Endothelial cell of umbilical vein (primary cell): ENCODE measurements at regions not wholly inside any gene's neighbourhood (a gene's known extent, or its start where the extent isn't known, plus 50 kb on each side); places are given as distances from the start of the nearest gene placed in this dataset.

Experiments
- BruUV-seq: library from RNA; stranded (reverse); fragments of 400-500 nt; replicated peaks from 2 replicates; lab custom pipeline; 2021; lab: Mats Ljungman, UMichigan
- CTCF ChIA-PET: fragments of 300-600, 350-600 bp; sonication (Branson Sonifier 250); formaldehyde crosslinking; loops from one replicate; lab custom pipeline; 2021; ENCODE audit warnings: antibody characterized with exemption, inconsistent platforms; lab: Charles Lee
- POLR2A ChIA-PET: fragments of 300-600, 350-600 bp; sonication (Branson Sonifier 250); formaldehyde crosslinking; loops from one replicate; lab custom pipeline; 2021; ENCODE audit warnings: antibody characterized with exemption, inconsistent platforms; lab: Charles Lee
- DNase-seq: peaks from one replicate; pipeline ENCODE4 v3.0.0-alpha.2; 2011; ENCODE audit warnings: low read depth, low spot score
- FAIRE-seq: peaks from 2 replicates; lab custom pipeline; 2011; peaks lifted over from hg19 to GRCh38; lab: Jason Lieb, UNC
- H2AFZ ChIP-seq: 2 replicates; pipeline ENCODE4 v1.6.0; 2012; ENCODE audit warnings: low read depth, low read length, control low read depth, inconsistent platforms
- H3K27ac ChIP-seq: 2 replicates; pipeline ENCODE4 v1.5.1; 2011; ENCODE audit warnings: low read depth, mild to moderate bottlenecking, control low read depth, low read length, moderate library complexity; ENCODE audit not compliant: insufficient read depth
- H3K27me3 ChIP-seq, 2 experiments: 2 replicates each; pipeline versions ENCODE4 v1.6.0 to v1.6.1; 2011; ENCODE audit warnings: low read length in 2 of 2, mixed read lengths in 1 of 2; ENCODE audit not compliant: control insufficient read depth in 2 of 2, insufficient read depth in 2 of 2
- H3K36me3 ChIP-seq, 2 experiments: 2 replicates in 1 of 2; 3 replicates in 1 of 2; pipeline ENCODE4 v1.5.1; 2011; ENCODE audit warnings: low read length in 2 of 2, mild to moderate bottlenecking in 1 of 2, moderate library complexity in 1 of 2; ENCODE audit not compliant: control insufficient read depth in 2 of 2, insufficient read depth in 2 of 2; ENCODE audit errors: extremely low read depth in 1 of 2
- H3K4me1 ChIP-seq: 3 replicates; pipeline ENCODE4 v1.5.1; 2011; ENCODE audit warnings: mild to moderate bottlenecking, low read length; ENCODE audit not compliant: control insufficient read depth, insufficient read depth; ENCODE audit errors: extremely low read depth
- H3K4me2 ChIP-seq: 2 replicates; pipeline ENCODE4 v1.6.1; 2011; ENCODE audit warnings: low read length, control low read depth, mixed read lengths; ENCODE audit not compliant: insufficient read depth
- H3K4me3 ChIP-seq, 3 experiments: fragments of 200-600 bp in 1 of 3; sonication (generic), shearing (Covaris generic) in 1 of 3; replicated peaks in 1 of 3; 2 replicates each; pipeline ENCODE4 v1.5.1; 2011 to 2016; ENCODE audit warnings: control low read depth in 3 of 3, low read length in 3 of 3, mild to moderate bottlenecking in 2 of 3, inconsistent platforms in 1 of 3, low read depth in 1 of 3, moderate library complexity in 1 of 3; ENCODE audit not compliant: insufficient read depth in 1 of 3
- H3K79me2 ChIP-seq: 2 replicates; pipeline ENCODE4 v1.6.0; 2012; ENCODE audit warnings: low read length, inconsistent platforms; ENCODE audit not compliant: control insufficient read depth, insufficient read depth
- H3K9ac ChIP-seq: replicated peaks from 2 replicates; pipeline ENCODE3; 2011; ENCODE audit warnings: low read length, control low read depth; ENCODE audit not compliant: insufficient read depth; ENCODE audit errors: extremely low read depth
- H3K9me1 ChIP-seq: replicated peaks from 3 replicates; pipeline ENCODE4 v1.6.0; 2011; ENCODE audit warnings: mild to moderate bottlenecking, low read length; ENCODE audit not compliant: control insufficient read depth, insufficient read depth; ENCODE audit errors: extremely low read depth
- H3K9me3 ChIP-seq: replicated peaks from 2 replicates; pipeline ENCODE4 v1.5.1; 2012; ENCODE audit warnings: low read length, inconsistent platforms; ENCODE audit not compliant: control insufficient read depth, insufficient read depth
- H4K20me1 ChIP-seq: replicated peaks from 2 replicates; pipeline ENCODE3; 2011; ENCODE audit warnings: mild to moderate bottlenecking, low read length; ENCODE audit not compliant: control insufficient read depth, insufficient read depth; ENCODE audit errors: extremely low read depth
- EZH2 ChIP-seq: IDR thresholded peaks from 2 replicates; pipeline ENCODE4 v1.6.1; 2012; ENCODE audit warnings: borderline replicate concordance, low read depth, mild to moderate bottlenecking, moderate library complexity, low read length, inconsistent platforms; ENCODE audit not compliant: severe bottlenecking
- FOS ChIP-seq: IDR thresholded peaks from 2 replicates; pipeline ENCODE4 v1.6.1; 2011; ENCODE audit warnings: mild to moderate bottlenecking, low read length, moderate library complexity, borderline replicate concordance; ENCODE audit not compliant: insufficient read depth
- GATA2 ChIP-seq: IDR thresholded peaks from 2 replicates; pipeline ENCODE4 v1.7.0; 2011; ENCODE audit warnings: low read depth, mild to moderate bottlenecking, moderate library complexity, mixed read lengths, low read length; ENCODE audit not compliant: insufficient read length, insufficient read depth
- JUN ChIP-seq: IDR thresholded peaks from 2 replicates; pipeline ENCODE4 v1.6.1; 2011; ENCODE audit warnings: borderline replicate concordance, low read depth; ENCODE audit not compliant: insufficient read length, insufficient read depth
- MYC ChIP-seq: IDR thresholded peaks from one replicate; pipeline ENCODE4 v1.6.1; 2011; ENCODE audit warnings: mild to moderate bottlenecking, low read depth, low read length
- POLR2A ChIP-seq: IDR thresholded peaks from 2 replicates; pipeline ENCODE4 v1.6.1; 2012; ENCODE audit warnings: low read depth, mild to moderate bottlenecking, control low read depth, low read length
- POLR2AphosphoS5 ChIP-seq: IDR thresholded peaks from 2 replicates; pipeline ENCODE4 v1.6.1; 2012; ENCODE audit warnings: low read depth, mild to moderate bottlenecking, control low read depth, low read length, moderate library complexity; ENCODE audit not compliant: insufficient read depth
- dilution Hi-C: fragments of 300-500 bp; cut with MboI; formaldehyde crosslinking; loops from one replicate; pipeline ENCODE4 v1.15.0; 2019; ENCODE audit warnings: low sequenced_read_pairs; ENCODE audit not compliant: extremely low pct_ligation_motif_present
- intact Hi-C: fragments of 100-400 bp; cut with micrococcal nuclease; formaldehyde crosslinking; loops from one replicate; pipeline ENCODE4 v1.10.0; 2022
- TF ChIP-seq, protein P1 (sequence below): IDR thresholded peaks from 2 replicates; pipeline ENCODE4 v1.6.1; 2011; ENCODE audit not compliant: insufficient read depth, insufficient read length
- TF ChIP-seq, protein P2 (sequence below), 2 donors: IDR thresholded peaks; 1 replicate in 1 of 2; 2 replicates in 1 of 2; pipeline ENCODE4 v1.5.1; 2011; ENCODE audit warnings: low read length in 2 of 2, mild to moderate bottlenecking in 2 of 2, moderate library complexity in 2 of 2, control low read depth in 1 of 2, inconsistent platforms in 1 of 2, low read depth in 1 of 2; ENCODE audit not compliant: insufficient read depth in 1 of 2; ENCODE audit errors: extremely low read depth in 1 of 2

DNA sequence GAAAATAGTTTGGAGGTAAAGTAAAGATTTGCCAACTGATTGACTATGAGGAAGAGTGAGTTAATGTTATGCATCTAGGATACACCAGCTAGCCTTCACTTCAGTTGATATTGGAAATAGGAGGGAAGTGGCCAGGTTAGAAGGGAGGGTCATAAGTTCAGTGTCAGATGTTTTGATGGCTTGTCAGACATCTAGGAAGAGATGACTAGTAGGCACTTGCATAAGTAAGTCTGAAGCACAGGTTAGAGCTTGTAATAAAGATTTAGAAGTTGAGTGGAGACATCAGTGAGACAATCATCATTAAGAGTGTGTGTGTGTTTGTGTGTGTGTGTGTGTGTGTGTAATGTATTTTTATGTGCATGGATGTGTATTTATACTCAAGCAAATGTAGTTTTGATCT is 146.1 kb downstream of the OR4C45 start:
- H4K20me1 ChIP-seq = no peaks in the 10 kb centered on the region
- no peaks in the 10 kb centered on the region for H3K9me1 ChIP-seq
- no peak for TF ChIP-seq FOS
- no peak for TF ChIP-seq POLR2AphosphoS5
- no peak for TF ChIP-seq EZH2
- TF ChIP-seq, protein P1, sequence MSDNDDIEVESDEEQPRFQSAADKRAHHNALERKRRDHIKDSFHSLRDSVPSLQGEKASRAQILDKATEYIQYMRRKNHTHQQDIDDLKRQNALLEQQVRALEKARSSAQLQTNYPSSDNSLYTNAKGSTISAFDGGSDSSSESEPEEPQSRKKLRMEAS = no peak
- TF ChIP-seq GATA2 = no peak
- TF ChIP-seq JUN = no peak
- no peak overlapping the region for H3K4me2 ChIP-seq
- intact Hi-C loops (no loop called here), dilution Hi-C loops (no loop called here)
- ChIA-PET CTCF (no interaction called here), POLR2A (no interaction called here)
- no peaks in the 10 kb centered on the region for H3K79me2 ChIP-seq
- no peak overlapping the region for H3K27ac ChIP-seq
- no peak overlapping the region for H3K4me3 ChIP-seq
- DNase-seq (no peak), FAIRE-seq (no peak)
- no peaks in the 10 kb centered on the region for H3K36me3 ChIP-seq
- no peak overlapping the region for H3K9ac ChIP-seq
- BruUV-seq = no TSS peak
- no peak overlapping the region for H2AFZ ChIP-seq
- H3K27me3 ChIP-seq = no peaks in the 10 kb centered on the region
- H3K9me3 ChIP-seq = no peaks in the 10 kb centered on the region
- no peaks in the 10 kb centered on the region for H3K4me1 ChIP-seq

DNA sequence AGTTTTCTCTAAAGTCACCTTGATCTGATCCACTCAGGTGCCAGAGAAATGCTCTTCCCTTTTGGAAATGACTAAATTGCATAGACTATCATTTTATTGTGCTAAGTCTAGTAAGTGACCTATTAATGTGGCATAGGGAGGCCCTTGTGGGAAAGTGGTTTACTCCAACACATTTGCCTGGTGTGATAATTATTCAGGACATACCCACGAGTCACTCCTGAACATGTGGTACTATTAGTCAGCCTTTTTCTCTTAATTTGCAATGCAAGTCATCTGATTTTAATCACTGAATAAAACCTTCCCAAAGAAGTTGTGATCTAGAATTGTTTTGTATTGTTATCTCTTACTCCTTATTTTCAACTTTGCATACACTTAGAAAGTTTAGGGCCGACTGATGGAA is 148.7 kb downstream of the OR4C45 start:
- intact Hi-C loops (no loop called here), dilution Hi-C loops (no loop called here)
- H3K36me3 ChIP-seq = no peaks in the 10 kb centered on the region
- H3K79me2 ChIP-seq = no peaks in the 10 kb centered on the region
- FAIRE-seq = no peak
- H2AFZ ChIP-seq = no peak overlapping the region
- ChIA-PET POLR2A (no interaction called here), CTCF (no interaction called here)
- H3K27ac ChIP-seq = no peak overlapping the region
- DNase-seq = no peak
- no peaks in the 10 kb centered on the region for H3K4me1 ChIP-seq
- H3K9me3 ChIP-seq = no peaks in the 10 kb centered on the region
- H3K27me3 ChIP-seq = no peaks in the 10 kb centered on the region
- H3K9me1 ChIP-seq = no peaks in the 10 kb centered on the region
- BruUV-seq = no TSS peak
- H3K4me3 ChIP-seq = no peak overlapping the region
- H4K20me1 ChIP-seq = no peaks in the 10 kb centered on the region
- H3K4me2 ChIP-seq = no peak overlapping the region
- TF ChIP-seq MYC (no peak), POLR2A (no peak), POLR2AphosphoS5 (no peak), EZH2 (no peak), FOS (no peak), JUN (no peak)
- TF ChIP-seq, protein P2, sequence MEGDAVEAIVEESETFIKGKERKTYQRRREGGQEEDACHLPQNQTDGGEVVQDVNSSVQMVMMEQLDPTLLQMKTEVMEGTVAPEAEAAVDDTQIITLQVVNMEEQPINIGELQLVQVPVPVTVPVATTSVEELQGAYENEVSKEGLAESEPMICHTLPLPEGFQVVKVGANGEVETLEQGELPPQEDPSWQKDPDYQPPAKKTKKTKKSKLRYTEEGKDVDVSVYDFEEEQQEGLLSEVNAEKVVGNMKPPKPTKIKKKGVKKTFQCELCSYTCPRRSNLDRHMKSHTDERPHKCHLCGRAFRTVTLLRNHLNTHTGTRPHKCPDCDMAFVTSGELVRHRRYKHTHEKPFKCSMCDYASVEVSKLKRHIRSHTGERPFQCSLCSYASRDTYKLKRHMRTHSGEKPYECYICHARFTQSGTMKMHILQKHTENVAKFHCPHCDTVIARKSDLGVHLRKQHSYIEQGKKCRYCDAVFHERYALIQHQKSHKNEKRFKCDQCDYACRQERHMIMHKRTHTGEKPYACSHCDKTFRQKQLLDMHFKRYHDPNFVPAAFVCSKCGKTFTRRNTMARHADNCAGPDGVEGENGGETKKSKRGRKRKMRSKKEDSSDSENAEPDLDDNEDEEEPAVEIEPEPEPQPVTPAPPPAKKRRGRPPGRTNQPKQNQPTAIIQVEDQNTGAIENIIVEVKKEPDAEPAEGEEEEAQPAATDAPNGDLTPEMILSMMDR (IDR thresholded peaks at IDR 0.05; ENCODE audit: extremely low read depth in 1 of 2, insufficient read depth in 1 of 2, low read depth in 1 of 2, low read length in 2 of 2) = no peak
- TF ChIP-seq, protein P1 = no peak
- H3K9ac ChIP-seq = no peak overlapping the region
